GM12878 (cell line): ENCODE measurements at regions not wholly inside any gene's neighbourhood (a gene's known extent, or its start where the extent isn't known, plus 50 kb on each side); places are given as distances from the start of the nearest gene placed in this dataset.

Experiments used
- ATAC-seq: fragments of 200-7000 bp; cut with Tn5 transposase; 3 replicates; pipeline ENCODE4 v1.9.1; 2020; ENCODE audit warnings: mild to moderate bottlenecking, moderate library complexity
- BruUV-seq: library from RNA; stranded (reverse); fragments of 400-500 nt; replicated peaks from 2 replicates; lab custom pipeline; 2021; lab: Mats Ljungman, UMichigan
- CTCF ChIA-PET: fragments of 300-600 bp; sonication (Branson Sonifier 250); formaldehyde crosslinking; extraction: SDS; loops from one replicate; lab custom pipeline; 2021; ENCODE audit warnings: inconsistent platforms; lab: Yijun Ruan, JAX
- POLR2A ChIA-PET: fragments of 350-600 bp; formaldehyde crosslinking; extraction: SDS; loops from one replicate; lab custom pipeline; 2021; ENCODE audit warnings: inconsistent platforms; lab: Charles Lee
- RAD21 ChIA-PET: fragments of 300-600 bp; sonication (Branson Sonifier 250); formaldehyde crosslinking; loops from one replicate; lab custom pipeline; 2023; ENCODE audit warnings: antibody characterized with exemption; ENCODE audit not compliant: unreplicated experiment; lab: Charles Lee
- SMC1A ChIA-PET: fragments of 300-600 bp; sonication (Branson Sonifier 250); formaldehyde crosslinking; loops from one replicate; lab custom pipeline; 2023; ENCODE audit not compliant: unreplicated experiment, uncharacterized antibody; lab: Charles Lee
- DNase-seq: peaks from one replicate; pipeline ENCODE4 v3.0.0-alpha.2; 2011; ENCODE audit warnings: low read depth, low spot score
- FAIRE-seq: peaks from 3 replicates; lab custom pipeline; 2011; peaks lifted over from hg19 to GRCh38; lab: Jason Lieb, UNC
- H2AFZ ChIP-seq: 2 replicates; pipeline ENCODE4 v1.6.0; 2011; ENCODE audit warnings: low read depth, low read length, control low read depth; ENCODE audit not compliant: control insufficient read depth
- H3K27ac ChIP-seq: 2 replicates; pipeline ENCODE4 v1.5.1; 2011; ENCODE audit warnings: control low read depth; ENCODE audit not compliant: control insufficient read depth, insufficient read depth
- H3K27me3 ChIP-seq, 2 experiments: replicated peaks in 1 of 2; 2 replicates each; pipeline versions ENCODE4 v1.6.0 to v1.6.1; 2011; ENCODE audit warnings: low read length in 1 of 2; ENCODE audit not compliant: control insufficient read depth in 2 of 2, insufficient read depth in 2 of 2
- H3K36me3 ChIP-seq, 2 experiments: 2 replicates each; pipeline ENCODE4 v1.5.1; 2011; ENCODE audit warnings: low read length in 1 of 2; ENCODE audit not compliant: control insufficient read depth in 2 of 2, insufficient read depth in 2 of 2
- H3K4me1 ChIP-seq: 2 replicates; pipeline ENCODE4 v1.6.1; 2011; ENCODE audit warnings: mild to moderate bottlenecking, low read length, moderate library complexity, mixed read lengths; ENCODE audit not compliant: control insufficient read depth, insufficient read depth
- H3K4me2 ChIP-seq: 2 replicates; pipeline ENCODE4 v1.6.0; 2011; ENCODE audit warnings: control low read depth; ENCODE audit not compliant: control insufficient read depth, insufficient read depth
- H3K4me3 ChIP-seq: fragments of 200-600 bp; sonication (generic); 2 replicates; pipeline ENCODE4 v1.5.1; 2016
- H3K79me2 ChIP-seq: 2 replicates; pipeline ENCODE4 v1.6.0; 2011; ENCODE audit warnings: low read length; ENCODE audit not compliant: control insufficient read depth, insufficient read depth
- H3K9ac ChIP-seq: 2 replicates; pipeline ENCODE4 v1.8.0; 2011; ENCODE audit warnings: low read length, control low read depth, mixed read lengths; ENCODE audit not compliant: control insufficient read depth, insufficient read depth
- H3K9me3 ChIP-seq: replicated peaks from 3 replicates; pipeline ENCODE4 v1.5.1; 2011; ENCODE audit warnings: mild to moderate bottlenecking, low read length; ENCODE audit not compliant: control insufficient read depth, insufficient read depth
- H4K20me1 ChIP-seq: 2 replicates; pipeline ENCODE4 v1.6.0; 2011; ENCODE audit not compliant: control insufficient read depth, insufficient read depth
- GABPA ChIP-seq: IDR thresholded peaks from 2 replicates; pipeline ENCODE4 v1.6.1; 2014; ENCODE audit warnings: antibody characterized with exemption, low read depth, mild to moderate bottlenecking, inconsistent platforms
- IKZF2 ChIP-seq, 2 experiments: fragments of 450-650 bp; IDR thresholded peaks; 2 replicates each; pipeline ENCODE4 v1.6.1; 2017; ENCODE audit warnings: mild to moderate bottlenecking in 2 of 2, moderate library complexity in 2 of 2
- NBN ChIP-seq: fragments of 450-650 bp; IDR thresholded peaks from 2 replicates; pipeline ENCODE4 v1.6.1; 2016
- SUPT20H ChIP-seq: IDR thresholded peaks from 2 replicates; pipeline ENCODE4 v1.6.1; 2011; ENCODE audit warnings: low read depth, mild to moderate bottlenecking, low read length, moderate library complexity, borderline replicate concordance; ENCODE audit not compliant: control insufficient read depth
- ZNF24 ChIP-seq: fragments of 450-650 bp; IDR thresholded peaks from 2 replicates; pipeline ENCODE4 v1.6.1; 2017; ENCODE audit warnings: antibody characterized with exemption, mild to moderate bottlenecking
- WGBS: methylation state at CpG from one replicate; pipeline ENCODE4 v1.1.6; 2016; ENCODE audit warnings: low lambda C conversion rate; ENCODE audit not compliant: insufficient replicate concordance, insufficient coverage; ENCODE audit errors: missing lambda C conversion rate; 5-methylcytosine and 5-hydroxymethylcytosine counted together
- in situ Hi-C: fragments of 300-500 bp; cut with MboI; formaldehyde crosslinking; loops from 9 replicates; pipeline ENCODE4 v1.14.3; 2018; ENCODE audit warnings: mixed read lengths
- intact Hi-C: fragments of 100-400 bp; cut with micrococcal nuclease; formaldehyde crosslinking; loops from one replicate; pipeline ENCODE4 v1.14.2; 2022; ENCODE audit not compliant: unreplicated experiment
- TF ChIP-seq, protein P1 (sequence below): IDR thresholded peaks from 2 replicates; pipeline ENCODE4 v1.6.1; 2012; ENCODE audit warnings: low read depth, low read length, improper control_type of control experiment
- TF ChIP-seq, protein P2 (sequence below): fragments of 450-650 bp; IDR thresholded peaks from 2 replicates; pipeline ENCODE4 v1.6.1; 2017; ENCODE audit warnings: mild to moderate bottlenecking
- TF ChIP-seq, protein P3 (sequence below): fragments of 450-650 bp; IDR thresholded peaks from 2 replicates; pipeline ENCODE4 v1.6.1; 2017; ENCODE audit warnings: mild to moderate bottlenecking, moderate library complexity

DNA sequence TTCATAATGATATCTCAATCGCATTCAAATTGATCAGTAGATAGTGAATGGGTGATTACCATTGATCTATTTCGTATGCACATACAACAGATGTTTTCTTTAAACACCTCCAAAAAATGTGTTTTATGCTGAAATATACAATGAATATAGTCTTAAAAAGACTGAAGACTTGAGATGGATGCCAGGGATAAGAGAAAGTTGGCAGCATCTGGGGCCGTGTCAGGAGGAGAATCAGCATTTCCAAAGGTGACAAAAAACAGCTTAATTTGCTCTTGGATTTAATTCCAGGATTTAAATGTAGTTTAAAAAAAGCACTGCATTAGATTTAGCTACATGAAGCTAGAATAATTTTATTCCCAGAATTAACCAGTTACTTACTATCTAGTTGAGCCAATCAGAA, 199.7 kb upstream of the CNTN3 start:
- DNase-seq (no peak), ATAC-seq (no peak), FAIRE-seq (no peak)
- H2AFZ ChIP-seq, result no peak overlapping the region
- ChIA-PET POLR2A (no interaction called here), CTCF (no interaction called here), RAD21 (no interaction called here), SMC1A (no interaction called here)
- no peaks in the 10 kb centered on the region for H3K9me3 ChIP-seq
- no peak overlapping the region for H3K4me3 ChIP-seq
- H3K4me1 ChIP-seq, result no peaks in the 10 kb centered on the region
- no peaks in the 10 kb centered on the region for H3K27me3 ChIP-seq
- WGBS, result 52% methylated on average over 3 of the region's 3 CpGs
- H4K20me1 ChIP-seq, result no peaks in the 10 kb centered on the region
- no peaks in the 10 kb centered on the region for H3K79me2 ChIP-seq
- BruUV-seq, result no TSS peak
- H3K4me2 ChIP-seq, result no peak overlapping the region
- no peak overlapping the region for H3K27ac ChIP-seq
- no peaks in the 10 kb centered on the region for H3K36me3 ChIP-seq
- intact Hi-C loops, result no loop called here
- TF ChIP-seq NBN (no peak), GABPA (no peak)
- H3K9ac ChIP-seq, result no peak overlapping the region
- in situ Hi-C loops, result no loop called here

DNA sequence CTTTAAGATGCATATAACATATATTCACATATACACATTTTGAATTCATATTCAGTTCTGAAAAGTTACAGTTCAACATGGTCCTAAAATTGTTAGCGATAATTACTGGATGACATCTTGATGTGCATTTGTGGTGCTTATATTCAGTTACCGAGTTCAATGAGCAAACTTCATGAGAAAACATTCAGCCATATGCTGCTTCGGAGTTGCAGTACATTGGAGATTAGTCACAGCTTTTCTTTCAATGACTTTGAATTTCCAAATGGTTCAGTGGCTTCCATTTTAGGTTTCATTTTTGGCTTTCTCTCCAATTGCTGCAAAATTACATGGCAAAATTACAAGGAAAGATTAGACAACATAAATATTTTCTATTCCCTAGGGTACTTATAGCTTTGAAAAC, 198.3 kb upstream of the CNTN3 start:
- H3K27me3 ChIP-seq, result no peaks in the 10 kb centered on the region
- ATAC-seq (no peak), FAIRE-seq (no peak), DNase-seq (no peak)
- H3K4me3 ChIP-seq, result no peak overlapping the region
- intact Hi-C loops, result no loop called here
- H3K36me3 ChIP-seq, result no peaks in the 10 kb centered on the region
- no peaks in the 10 kb centered on the region for H4K20me1 ChIP-seq
- no peak overlapping the region for H3K9ac ChIP-seq
- no peaks in the 10 kb centered on the region for H3K9me3 ChIP-seq
- H2AFZ ChIP-seq, result no peak overlapping the region
- ChIA-PET POLR2A (no interaction called here), RAD21 (no interaction called here), CTCF (no interaction called here), SMC1A (no interaction called here)
- in situ Hi-C loops, result no loop called here
- H3K4me1 ChIP-seq, result no peaks in the 10 kb centered on the region
- WGBS, result 40% methylated on average over 3 of the region's 3 CpGs
- no TSS peak for BruUV-seq
- H3K4me2 ChIP-seq, result no peak overlapping the region
- H3K79me2 ChIP-seq, result no peaks in the 10 kb centered on the region
- no peak overlapping the region for H3K27ac ChIP-seq
- no peak for TF ChIP-seq IKZF2 (IDR thresholded peaks at IDR 0.05)
- no peak for TF ChIP-seq GABPA
- TF ChIP-seq, protein P1, sequence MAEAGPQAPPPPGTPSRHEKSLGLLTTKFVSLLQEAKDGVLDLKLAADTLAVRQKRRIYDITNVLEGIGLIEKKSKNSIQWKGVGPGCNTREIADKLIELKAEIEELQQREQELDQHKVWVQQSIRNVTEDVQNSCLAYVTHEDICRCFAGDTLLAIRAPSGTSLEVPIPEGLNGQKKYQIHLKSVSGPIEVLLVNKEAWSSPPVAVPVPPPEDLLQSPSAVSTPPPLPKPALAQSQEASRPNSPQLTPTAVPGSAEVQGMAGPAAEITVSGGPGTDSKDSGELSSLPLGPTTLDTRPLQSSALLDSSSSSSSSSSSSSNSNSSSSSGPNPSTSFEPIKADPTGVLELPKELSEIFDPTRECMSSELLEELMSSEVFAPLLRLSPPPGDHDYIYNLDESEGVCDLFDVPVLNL, result no peak
- no peak for TF ChIP-seq ZNF24
- TF ChIP-seq, protein P2, sequence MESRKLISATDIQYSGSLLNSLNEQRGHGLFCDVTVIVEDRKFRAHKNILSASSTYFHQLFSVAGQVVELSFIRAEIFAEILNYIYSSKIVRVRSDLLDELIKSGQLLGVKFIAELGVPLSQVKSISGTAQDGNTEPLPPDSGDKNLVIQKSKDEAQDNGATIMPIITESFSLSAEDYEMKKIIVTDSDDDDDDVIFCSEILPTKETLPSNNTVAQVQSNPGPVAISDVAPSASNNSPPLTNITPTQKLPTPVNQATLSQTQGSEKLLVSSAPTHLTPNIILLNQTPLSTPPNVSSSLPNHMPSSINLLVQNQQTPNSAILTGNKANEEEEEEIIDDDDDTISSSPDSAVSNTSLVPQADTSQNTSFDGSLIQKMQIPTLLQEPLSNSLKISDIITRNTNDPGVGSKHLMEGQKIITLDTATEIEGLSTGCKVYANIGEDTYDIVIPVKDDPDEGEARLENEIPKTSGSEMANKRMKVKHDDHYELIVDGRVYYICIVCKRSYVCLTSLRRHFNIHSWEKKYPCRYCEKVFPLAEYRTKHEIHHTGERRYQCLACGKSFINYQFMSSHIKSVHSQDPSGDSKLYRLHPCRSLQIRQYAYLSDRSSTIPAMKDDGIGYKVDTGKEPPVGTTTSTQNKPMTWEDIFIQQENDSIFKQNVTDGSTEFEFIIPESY, result no peak
- no peak for TF ChIP-seq SUPT20H
- TF ChIP-seq, protein P3, sequence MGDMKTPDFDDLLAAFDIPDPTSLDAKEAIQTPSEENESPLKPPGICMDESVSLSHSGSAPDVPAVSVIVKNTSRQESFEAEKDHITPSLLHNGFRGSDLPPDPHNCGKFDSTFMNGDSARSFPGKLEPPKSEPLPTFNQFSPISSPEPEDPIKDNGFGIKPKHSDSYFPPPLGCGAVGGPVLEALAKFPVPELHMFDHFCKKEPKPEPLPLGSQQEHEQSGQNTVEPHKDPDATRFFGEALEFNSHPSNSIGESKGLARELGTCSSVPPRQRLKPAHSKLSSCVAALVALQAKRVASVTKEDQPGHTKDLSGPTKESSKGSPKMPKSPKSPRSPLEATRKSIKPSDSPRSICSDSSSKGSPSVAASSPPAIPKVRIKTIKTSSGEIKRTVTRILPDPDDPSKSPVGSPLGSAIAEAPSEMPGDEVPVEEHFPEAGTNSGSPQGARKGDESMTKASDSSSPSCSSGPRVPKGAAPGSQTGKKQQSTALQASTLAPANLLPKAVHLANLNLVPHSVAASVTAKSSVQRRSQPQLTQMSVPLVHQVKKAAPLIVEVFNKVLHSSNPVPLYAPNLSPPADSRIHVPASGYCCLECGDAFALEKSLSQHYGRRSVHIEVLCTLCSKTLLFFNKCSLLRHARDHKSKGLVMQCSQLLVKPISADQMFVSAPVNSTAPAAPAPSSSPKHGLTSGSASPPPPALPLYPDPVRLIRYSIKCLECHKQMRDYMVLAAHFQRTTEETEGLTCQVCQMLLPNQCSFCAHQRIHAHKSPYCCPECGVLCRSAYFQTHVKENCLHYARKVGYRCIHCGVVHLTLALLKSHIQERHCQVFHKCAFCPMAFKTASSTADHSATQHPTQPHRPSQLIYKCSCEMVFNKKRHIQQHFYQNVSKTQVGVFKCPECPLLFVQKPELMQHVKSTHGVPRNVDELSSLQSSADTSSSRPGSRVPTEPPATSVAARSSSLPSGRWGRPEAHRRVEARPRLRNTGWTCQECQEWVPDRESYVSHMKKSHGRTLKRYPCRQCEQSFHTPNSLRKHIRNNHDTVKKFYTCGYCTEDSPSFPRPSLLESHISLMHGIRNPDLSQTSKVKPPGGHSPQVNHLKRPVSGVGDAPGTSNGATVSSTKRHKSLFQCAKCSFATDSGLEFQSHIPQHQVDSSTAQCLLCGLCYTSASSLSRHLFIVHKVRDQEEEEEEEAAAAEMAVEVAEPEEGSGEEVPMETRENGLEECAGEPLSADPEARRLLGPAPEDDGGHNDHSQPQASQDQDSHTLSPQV, result no peak
